HG03095 (cell line): ENCODE measurements at regions not wholly inside any gene's neighbourhood (a gene's known extent, or its start where the extent isn't known, plus 50 kb on each side); places are given as distances from the start of the nearest gene placed in this dataset.
"Not testable (repeated sequence)": the region's sequence is repeated elsewhere in the genome, so short reads cannot be mapped to it uniquely, and the experiment has no call there.

Source experiments
- ATAC-seq: cut with Tn5 transposase; IDR thresholded peaks from one replicate; pipeline ENCODE4 v1.9.1; 2021; ENCODE audit warnings: moderate library complexity; ENCODE audit not compliant: unreplicated experiment

DNA sequence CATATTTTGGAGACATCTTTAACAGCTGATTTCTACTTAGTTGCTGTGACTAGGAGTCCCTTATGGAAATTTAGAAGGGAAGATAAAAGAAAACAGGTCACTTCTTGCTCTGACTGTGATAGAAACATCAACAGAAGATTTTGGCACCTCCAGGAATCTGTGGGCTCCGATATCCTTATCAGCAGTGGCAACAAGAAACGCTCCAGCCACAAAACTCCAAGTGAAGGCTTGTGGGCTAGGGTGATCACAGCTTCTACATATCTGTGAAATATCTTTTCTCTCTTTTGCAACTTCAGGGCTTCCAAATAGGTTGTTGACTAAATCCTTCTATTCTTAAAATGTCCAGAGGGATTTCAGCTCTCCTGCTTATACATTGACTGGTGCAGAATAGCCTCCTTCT is 1625.5 kb upstream of the CDH6 start:
- no peak for ATAC-seq

DNA sequence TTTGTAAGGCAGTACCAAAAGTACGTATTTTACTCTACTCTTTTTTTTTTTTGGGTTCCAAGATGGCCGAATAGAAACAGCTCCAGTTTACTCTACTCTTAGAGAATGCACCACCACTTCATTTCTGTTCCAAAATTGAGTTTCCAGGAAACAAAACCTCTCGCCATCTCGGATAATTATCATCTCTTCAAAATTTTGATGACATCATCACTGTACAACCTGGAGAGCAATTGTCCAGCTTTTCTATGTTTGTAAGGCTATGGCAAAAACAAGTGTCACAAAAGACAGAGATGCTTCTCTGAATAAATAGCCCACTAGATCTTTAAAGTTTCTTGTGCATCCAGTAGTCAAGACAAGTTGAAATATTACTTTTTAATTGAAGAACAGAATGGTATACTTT is 1631.9 kb upstream of the CDH6 start:
- no peak for ATAC-seq

DNA sequence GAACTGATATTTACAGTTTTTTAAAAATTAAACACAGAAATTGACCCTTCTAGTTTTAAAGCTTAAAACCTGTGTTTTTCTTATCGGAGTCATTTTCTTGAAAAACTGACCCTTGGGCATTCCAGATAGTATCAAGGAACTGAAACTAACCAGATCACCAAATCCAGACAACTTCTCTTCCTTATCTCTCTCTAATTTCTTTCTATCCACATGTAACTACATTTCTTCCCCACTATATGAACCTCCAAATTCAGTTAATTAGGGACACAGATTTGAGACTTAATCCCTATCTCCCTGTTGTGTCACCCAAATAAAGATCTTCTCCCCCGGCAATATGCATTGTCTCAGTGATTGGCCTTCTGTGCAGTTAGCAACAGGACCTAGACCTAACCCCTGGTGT is 1643.0 kb upstream of the CDH6 start:
- no peak for ATAC-seq

GRCh38 chr5:29548262-29548661 is 1645.2 kb upstream of the CDH6 start:
- ATAC-seq = no peak

DNA sequence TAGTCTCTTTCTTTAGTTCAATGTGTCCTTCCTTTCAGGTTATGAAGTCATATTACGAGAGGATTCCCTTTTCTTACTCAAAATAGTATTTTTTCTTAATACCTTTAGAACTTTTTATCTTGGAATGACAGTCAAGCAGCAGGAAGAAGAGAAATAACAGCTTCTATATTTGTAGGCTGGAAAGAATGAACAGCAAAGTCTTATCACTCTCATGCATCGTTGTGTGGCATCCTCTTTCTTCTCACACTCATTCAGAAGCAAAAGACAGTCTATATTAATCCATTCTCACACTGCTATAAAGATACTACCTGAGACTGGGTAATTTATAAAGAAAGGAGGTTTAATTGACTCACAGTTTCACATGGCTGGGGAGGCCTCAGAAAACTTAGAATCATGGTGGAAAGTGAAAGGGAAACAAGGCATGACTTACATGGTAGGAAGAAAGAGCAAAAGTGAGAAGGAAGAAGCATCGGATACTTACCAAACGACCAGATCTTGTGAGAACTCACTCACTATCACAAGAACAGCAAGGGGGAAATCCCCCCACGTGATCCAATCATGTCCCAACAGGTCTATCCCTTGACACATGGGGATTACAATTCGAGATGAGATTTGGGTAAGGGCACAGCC is 1646.1 kb upstream of the CDH6 start:
- ATAC-seq = no peak

GRCh38 chr5:29543501-29543900 is 1650.0 kb upstream of the CDH6 start:
- no peak for ATAC-seq

DNA sequence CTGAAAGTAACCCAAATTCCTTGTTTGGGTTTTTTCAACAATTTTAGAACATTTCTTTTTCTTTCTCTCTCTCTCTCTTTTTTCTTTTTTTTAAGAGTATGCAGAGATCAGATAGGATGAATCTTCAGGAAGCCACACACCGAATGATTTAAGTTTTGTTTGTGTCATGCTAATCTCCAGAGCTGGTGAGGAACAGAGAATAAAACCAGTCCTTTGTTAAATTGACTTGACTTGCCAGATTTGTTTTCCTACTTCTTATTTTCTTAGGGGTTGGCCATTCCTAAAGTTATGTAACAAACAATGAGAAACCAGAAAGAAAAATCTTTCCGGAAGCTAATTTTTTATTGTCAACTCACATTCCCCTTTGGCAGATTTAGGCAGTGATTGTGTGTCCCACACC is 1669.3 kb upstream of the CDH6 start:
- ATAC-seq = no peak

DNA sequence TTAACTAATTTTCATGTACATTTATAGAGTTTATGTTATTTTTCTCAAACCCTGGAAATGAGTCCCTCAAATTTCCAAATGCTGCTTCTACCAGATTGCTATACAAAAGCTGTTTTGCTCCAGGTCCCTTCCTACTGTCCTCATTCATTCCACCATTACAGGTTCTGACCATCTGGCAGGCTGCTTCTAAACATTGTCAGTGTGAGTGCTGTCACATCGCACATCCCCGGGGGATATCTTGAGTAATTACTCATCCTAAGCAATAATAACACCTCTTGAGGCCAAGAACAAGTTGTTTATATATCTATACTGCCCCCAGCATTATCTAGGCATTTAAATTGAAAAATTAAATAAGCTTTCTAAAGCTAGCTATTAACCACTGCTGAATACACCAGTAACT is 1675.3 kb upstream of the CDH6 start:
- no peak for ATAC-seq

DNA sequence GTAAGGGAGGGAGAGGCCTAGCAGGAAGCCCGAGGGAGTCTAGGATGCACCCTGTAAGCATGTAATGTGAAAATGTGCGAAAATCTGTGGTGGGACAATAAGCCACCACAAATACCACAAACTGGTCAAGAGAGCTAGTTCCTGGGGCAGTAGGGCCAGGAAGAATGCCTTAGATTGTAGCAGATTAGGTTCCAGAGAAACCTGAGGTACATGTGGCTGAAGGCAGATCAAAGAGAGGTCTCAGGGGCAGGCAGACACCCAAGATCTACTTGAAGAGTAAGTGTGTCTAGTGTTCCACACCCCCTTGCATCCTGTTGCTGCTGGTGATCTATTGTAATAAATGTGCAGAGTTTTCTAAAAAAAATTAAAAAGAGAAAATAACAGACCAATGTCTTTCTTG is 1677.3 kb upstream of the CDH6 start:
- no peak for ATAC-seq

DNA sequence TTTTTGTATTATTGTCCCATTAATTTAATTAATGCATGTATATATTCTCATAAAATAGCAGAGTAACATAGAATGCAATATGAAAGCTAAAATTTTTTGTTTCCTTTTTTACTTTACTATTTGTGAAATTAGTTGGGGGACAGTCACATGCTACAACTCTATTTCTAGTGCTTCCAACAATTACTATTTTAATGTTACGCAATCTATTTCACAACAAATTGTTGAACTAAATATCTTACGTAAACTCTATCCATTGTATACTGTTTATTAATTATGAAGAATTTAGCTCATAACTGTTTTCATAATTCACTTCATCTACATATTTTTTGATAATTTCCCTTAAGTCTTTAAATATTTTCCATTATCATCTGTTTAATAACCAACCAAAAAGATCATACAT is 1685.4 kb upstream of the CDH6 start:
- no peak for ATAC-seq

GRCh38 chr5:29504411-29504810 is 1689.1 kb upstream of the CDH6 start:
- no peak for ATAC-seq

GRCh38 chr5:29498860-29499259 is 1694.6 kb upstream of the CDH6 start:
- no peak for ATAC-seq

DNA sequence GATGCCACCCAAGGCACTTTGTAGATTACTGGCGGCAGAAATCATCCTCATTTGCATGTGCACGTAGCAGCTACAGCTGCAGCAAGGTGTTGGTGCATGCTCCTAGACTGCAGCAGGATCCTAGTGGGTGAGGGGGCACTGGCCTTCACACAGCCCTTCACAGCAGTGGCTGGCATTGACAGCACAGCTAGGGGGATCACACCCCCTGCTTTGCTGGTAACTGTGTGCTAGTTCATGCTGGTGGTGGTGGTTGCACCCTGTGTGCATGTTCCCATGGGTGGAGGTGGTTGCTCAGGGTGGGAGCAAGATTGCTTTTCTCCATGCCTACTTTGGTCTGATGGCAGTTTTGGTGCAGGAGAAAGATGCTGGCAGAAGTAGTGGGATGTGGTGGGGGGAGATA is 1695.1 kb upstream of the CDH6 start:
- ATAC-seq = no peak

- no peak for ATAC-seq
These were observed 1708.2 kb upstream of the CDH6 start for GRCh38 chr5:29485333-29485732.

GRCh38 chr5:29469581-29469980 is 1723.9 kb upstream of the CDH6 start:
- no peak for ATAC-seq

GRCh38 chr5:29462241-29462640 is 1731.2 kb upstream of the CDH6 start:
- no peak for ATAC-seq

DNA sequence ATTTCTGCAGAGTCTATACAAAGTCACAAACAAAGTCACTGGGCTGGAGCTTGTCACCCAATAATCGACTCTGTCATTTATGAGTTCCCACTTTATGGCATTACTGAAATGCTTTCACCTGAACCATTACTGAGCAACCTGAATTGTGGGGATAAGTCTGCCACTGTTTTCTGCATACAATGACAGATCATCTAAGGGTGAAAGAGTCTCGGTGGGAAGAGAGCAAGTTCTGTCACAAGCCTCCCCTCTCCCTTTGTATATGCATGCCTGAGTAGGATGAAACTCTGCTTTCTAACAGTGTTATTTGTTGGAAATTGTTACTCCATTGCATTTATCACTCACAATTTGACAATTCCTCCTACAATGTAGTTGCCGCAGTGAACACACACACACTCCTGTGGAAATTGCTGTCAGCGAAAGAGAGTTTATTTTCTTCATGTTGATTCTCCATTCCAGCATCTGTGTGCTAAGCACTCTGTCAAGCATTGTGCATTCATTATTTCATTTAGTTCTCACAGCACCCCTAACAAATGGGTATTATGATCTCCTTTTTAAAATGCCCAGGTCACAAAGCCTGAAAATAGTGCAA is 1732.4 kb upstream of the CDH6 start:
- no peak for ATAC-seq

DNA sequence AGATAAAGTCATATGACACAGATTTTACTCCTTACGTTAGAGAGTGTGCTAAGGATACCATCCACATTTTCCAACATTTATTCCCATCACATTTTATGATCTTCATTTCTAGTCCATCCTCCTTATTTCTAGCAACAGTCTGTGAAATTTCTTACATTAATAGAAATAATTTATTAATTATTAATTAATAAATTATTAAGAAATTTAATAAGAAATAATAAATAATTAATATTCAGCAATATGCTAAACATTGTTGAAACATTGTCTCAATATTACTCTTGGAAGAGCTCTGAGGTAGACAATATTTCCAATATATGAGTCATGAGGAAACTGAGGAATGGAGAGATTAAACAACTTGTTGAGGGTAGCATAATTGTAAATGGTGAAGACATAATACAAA is 1742.5 kb upstream of the CDH6 start:
- not testable (repeated sequence) for ATAC-seq

- no peak for ATAC-seq
These were observed 1778.8 kb upstream of the CDH6 start for GRCh38 chr5:29414681-29415080.

DNA sequence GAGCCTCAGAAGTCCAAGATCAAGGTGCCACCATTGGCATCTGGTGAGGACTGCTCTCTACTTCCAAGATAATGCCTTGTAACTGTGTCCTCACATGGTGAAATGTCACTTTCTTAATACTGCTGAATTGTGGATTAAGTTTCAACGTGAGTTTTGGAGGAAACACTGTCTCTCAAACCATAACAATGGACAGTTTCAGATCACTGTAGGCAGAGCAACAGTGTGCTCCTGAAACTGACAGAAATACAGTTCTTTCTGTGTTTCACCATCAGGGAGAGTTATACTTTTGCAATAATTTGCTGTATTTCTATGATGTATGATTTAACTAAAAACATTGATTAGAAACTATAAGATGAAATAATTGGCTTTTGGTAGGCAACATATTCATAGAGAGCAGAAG is 1780.5 kb upstream of the CDH6 start:
- ATAC-seq = no peak

DNA sequence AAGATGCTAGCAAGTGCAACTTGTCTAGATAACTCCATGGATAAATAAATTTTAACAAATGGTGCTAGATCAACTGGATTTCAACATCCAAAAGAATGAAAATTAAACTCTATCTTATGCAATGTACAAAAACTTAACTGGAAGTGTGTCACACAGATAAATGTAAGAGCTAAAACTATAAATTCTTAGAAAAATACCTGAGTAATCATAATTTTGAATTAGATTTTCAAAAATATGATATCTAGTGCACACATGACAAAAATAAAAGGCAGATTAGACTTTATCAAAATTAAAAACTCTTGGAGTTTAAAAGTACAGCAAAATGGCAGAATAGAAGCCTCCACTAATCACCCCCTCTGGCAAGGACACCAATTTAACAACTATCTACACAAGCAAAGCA is 1791.2 kb upstream of the CDH6 start:
- ATAC-seq = no peak

- no peak for ATAC-seq
These were observed 1803.5 kb upstream of the CDH6 start for GRCh38 chr5:29389993-29390392.

- no peak for ATAC-seq
These were observed 1806.1 kb upstream of the CDH6 start for GRCh38 chr5:29387384-29387783.
